ENCODE measurements at regions not wholly inside any gene's neighbourhood (a gene's known extent, or its start where the extent isn't known, plus 50 kb on each side); places are given as distances from the start of the nearest gene placed in this dataset.

- TF ChIP-seq POLR2A (IDR thresholded peaks at IDR 0.05), result no peak
- TF ChIP-seq, protein P1, sequence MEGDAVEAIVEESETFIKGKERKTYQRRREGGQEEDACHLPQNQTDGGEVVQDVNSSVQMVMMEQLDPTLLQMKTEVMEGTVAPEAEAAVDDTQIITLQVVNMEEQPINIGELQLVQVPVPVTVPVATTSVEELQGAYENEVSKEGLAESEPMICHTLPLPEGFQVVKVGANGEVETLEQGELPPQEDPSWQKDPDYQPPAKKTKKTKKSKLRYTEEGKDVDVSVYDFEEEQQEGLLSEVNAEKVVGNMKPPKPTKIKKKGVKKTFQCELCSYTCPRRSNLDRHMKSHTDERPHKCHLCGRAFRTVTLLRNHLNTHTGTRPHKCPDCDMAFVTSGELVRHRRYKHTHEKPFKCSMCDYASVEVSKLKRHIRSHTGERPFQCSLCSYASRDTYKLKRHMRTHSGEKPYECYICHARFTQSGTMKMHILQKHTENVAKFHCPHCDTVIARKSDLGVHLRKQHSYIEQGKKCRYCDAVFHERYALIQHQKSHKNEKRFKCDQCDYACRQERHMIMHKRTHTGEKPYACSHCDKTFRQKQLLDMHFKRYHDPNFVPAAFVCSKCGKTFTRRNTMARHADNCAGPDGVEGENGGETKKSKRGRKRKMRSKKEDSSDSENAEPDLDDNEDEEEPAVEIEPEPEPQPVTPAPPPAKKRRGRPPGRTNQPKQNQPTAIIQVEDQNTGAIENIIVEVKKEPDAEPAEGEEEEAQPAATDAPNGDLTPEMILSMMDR (IDR thresholded peaks at IDR 0.05), result no peak
These were observed 409.0 kb upstream of the PDE3A start for GRCh38 chr12:19959353-19959752.
